ENCODE measurements at regions not wholly inside any gene's neighbourhood (a gene's known extent, or its start where the extent isn't known, plus 50 kb on each side); places are given as distances from the start of the nearest gene placed in this dataset.

DNA sequence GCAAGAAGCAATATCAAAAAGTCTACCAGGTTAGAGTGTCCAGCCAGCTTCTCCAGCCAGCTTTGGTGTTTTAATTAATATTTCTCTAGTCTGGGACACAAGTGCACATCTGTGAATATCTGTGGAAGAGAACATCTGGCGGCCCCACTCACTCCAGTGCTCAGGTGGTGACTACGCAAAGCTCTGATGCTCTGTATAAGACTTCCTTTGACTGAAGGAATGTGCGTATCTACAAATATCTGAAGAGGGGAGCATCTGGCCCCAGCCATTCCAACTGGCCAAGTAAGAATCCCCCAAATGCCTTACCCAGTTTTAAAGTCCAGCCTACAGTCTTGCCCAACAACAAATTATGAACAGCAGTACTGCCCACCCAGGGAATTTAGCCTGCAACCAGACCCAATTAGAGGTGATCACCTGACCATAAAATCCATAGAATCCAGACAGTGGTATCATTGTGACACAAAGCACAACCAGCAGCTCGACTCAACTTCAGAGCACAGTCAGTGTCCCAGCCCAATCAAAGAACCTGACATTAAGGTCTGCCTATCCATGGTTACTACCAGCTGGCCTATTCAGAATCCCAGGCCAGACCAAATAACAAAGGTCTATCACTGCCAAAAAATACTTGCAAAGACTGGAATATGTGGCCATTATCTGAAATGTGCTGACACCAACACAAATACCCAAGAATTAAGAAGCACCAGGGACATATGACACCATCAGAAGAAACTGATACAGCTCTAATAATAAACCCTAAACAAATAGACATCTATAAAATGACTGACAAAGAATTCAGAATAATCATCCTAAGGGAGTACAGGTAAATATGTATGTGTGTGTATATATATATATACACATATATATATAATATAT lies 76.1 kb upstream of the MANEA start:
- DNase-seq (ENCODE audit: low spot score) = no peak

DNA sequence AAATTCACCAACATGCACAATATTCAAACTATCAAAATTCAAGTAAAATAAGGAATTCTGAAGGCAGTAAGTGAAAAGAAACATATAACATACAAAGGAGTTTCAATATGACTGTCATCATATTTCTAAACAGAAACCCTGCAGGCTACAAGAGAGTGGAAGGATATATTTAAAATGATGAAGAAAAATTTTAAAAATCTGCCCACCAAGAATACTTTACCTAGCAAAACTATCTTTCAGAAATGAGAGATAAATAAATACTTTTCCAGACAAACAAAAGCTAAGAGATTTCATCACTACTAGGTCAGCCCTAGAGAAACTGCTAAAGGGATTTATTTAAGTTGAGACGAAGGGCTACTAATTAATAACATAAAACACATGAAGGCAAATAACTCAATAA lies 73.8 kb upstream of the MANEA start:
- no peak for DNase-seq (ENCODE audit: low spot score)

DNA sequence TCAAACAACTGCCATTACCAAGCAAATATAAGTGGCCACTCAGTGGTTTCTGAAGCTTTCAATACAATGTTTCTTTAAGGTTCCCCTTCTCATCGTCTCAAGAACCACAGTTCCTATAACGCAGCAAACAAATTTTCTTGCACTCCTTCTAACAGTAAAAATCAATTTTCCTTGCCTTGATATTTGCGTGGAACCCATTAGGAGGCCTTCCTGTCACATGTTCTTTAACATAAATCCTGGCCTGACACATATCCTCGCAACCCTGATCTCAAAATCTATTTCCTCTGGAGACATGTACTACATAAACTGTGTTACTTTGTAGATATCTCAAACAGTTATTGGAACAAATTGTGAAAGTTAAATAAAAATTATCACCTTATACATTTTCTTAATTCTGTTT lies 65.9 kb upstream of the MANEA start:
- no peak for DNase-seq (ENCODE audit: low spot score)

DNA sequence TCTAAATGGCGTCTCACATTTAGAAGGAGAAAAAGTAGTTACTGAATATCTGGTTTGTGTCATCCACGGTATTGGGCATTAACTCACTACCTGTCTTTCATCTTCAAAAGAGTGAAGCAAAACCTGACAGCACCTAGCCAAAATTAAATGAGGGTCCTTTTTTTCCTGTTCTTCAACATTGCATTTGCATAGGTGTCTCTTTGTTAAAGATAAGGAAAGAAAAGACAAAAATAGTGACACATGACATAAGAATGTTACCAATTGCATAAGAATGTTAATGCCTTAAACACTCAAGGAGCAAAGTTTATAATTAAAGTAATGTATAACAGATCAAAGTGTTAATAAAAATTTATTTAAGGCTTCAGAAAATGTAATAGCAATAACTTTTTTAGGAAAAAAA lies 61.4 kb upstream of the MANEA start:
- no peak for DNase-seq (ENCODE audit: low spot score)

DNA sequence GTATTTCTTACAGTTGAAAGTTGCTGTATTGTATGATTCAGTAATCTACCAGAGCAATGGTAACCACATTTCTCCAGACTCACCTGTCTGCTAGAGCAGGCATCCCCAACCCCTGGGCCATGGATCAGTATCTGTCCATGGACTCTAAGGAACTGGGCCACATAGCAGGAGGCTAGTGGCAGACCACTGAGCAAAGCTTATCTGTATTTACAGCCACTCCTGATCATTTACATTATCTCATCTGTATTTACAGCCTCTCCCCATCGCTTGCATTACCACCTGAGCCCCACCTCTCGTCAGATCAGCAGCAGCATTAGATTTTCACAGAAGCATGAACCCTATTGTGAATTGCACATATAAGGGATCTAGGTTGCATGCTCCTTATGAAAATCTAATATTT lies 60.3 kb upstream of the MANEA start:
- no peak for DNase-seq (ENCODE audit: low spot score)

DNA sequence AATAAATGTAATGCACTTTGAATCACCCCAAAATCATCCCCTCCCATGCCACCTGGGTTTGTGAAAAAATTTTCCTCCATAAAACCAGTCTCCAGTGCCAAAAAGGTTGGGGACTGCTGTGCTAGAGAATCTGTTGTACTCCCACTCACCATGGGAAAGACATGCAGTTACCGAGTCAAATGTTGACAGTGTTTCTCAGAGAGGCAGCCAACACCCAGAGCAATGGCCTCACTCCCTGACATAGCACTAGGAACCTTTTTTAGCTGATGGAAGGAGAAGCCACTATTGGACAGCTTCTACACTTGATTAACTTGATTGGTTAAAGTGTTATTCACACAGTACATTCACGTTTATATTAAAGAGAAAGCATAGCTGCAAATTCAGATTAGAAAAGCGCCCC lies 59.8 kb upstream of the MANEA start:
- DNase-seq (ENCODE audit: low spot score) = no peak

DNA sequence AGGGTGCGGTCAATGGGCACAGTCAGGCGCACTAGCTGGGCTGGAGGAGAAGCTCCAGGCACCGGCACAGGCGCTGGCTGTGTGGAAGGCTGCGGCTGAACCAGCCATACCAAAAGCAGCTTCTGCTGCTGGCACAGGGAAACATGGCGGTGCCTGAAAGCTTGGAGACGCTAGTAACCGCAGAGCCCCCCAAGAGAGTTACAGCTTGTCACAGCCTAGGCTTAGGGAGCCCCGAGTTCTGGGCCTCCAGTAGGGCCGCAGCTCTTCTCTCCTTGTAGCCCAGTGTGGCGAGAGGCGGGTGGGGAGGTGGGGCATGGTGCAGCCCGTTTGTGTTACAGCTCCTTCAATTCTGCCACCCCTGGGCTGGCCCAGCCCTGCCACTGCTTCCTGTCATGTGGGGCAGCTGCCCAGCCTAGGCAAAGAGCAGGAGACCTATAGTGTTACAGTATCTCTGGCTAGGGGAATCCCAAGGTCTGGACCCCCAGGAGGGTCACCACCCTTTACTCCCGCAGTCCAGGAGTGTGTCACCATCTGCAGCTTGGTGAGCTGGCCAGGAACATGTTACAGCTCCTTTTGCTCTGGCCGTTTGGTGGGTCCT lies 58.6 kb upstream of the MANEA start:
- no peak for DNase-seq (ENCODE audit: low spot score)

DNA sequence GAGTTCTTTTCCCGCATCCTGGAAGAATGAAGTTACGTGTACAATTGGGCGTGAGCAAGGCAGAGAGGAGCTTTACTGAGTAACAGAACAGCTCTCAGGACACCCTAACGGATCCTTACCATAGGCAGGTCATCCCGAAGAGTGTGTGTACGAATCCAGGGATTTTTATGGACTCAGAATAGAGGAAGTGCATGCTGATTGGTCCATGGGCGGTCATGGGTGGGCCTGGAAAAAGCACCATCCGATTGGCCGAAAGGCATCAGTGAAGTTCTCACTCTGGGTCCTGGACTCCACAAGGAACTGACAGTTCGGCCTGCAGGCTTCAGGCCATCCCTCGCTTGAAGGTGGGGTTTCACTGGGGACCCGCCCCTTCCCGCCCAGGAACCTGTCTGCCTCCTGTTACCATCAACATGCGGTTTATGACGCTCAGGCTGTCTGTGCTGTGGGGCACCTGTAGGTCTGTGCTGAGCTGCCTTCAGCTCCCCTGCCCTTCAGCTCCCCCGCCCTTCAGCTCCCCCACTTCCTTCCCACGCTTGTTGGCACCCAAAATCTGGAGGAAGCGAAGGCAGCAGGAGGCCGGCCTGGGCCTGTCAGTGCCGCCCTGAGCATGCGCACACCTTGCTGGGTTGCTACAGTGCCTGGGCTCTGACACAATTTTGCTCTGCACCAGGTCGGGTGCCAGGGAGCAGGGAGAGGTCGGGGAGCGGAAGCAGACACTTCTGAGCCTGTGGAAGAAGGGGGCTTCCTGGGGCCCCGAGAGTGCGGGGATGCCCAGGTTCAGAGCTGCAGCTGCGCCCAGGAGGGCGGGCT lies 57.9 kb upstream of the MANEA start:
- no peak for DNase-seq (ENCODE audit: low spot score)

DNA sequence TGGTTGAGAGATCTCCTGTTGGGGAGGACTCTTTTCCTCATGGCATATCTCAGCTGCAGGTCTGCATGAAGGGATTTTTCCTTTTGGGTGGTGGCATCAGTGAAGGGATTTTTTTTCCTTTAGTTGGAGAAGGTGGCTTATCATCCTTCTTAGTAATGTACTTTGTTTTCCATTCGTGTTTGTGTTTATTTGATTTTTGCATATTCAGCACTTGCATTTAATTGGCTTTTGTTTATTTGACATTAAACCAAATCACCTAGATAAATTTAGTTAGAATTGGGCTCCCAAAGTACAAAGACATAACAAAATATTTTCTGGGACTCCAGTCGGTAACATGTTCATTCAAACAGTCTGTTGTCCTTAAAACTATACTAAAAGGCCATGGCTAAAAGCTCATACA lies 56.2 kb upstream of the MANEA start:
- DNase-seq (ENCODE audit: low spot score) = no peak
